ENCODE measurements at regions not wholly inside any gene's neighbourhood (a gene's known extent, or its start where the extent isn't known, plus 50 kb on each side); places are given as distances from the start of the nearest gene placed in this dataset.

GRCh38 chr20:12617076-12617475 lies 391.7 kb upstream of the SPTLC3 start:
- CTCF ChIA-PET (ENCODE audit: low intra/inter-chr PET ratio): no interaction called here
- in situ Hi-C loops (cut with MboI) (no loop called here), intact Hi-C loops (cut with micrococcal nuclease) (no loop called here)
- H3K36me3 ChIP-seq (ENCODE audit: control insufficient read depth, insufficient read depth, low read length): no peaks in the 10 kb centered on the region
- H4K20me1 ChIP-seq (replicated peaks; ENCODE audit: control insufficient read depth, insufficient read depth, low read length): no peaks in the 10 kb centered on the region
- POLR2A ChIA-PET: no interaction called here
- no peak for FAIRE-seq
- H3K9ac ChIP-seq (ENCODE audit: insufficient read depth in 1 of 2, low read depth in 2 of 2, low read length in 2 of 2): no peak overlapping the region
- H2AFZ ChIP-seq (ENCODE audit: low read depth, low read length): no peak overlapping the region
- no peak for ATAC-seq
- no peaks in the 10 kb centered on the region for H3K9me1 ChIP-seq (ENCODE audit: control insufficient read depth, insufficient read depth, low read length)
- H3K27me3 ChIP-seq (ENCODE audit: control insufficient read depth in 2 of 2, insufficient read depth in 2 of 2, low read length in 2 of 2): no peaks in the 10 kb centered on the region
- TF ChIP-seq ZBTB33 (CRISPR knock-in tag; IDR thresholded peaks at IDR 0.05) (no peak), ZNF384 (IDR thresholded peaks at IDR 0.05; ENCODE audit: low read depth, low read length) (no peak), NFIX (CRISPR knock-in tag; IDR thresholded peaks at IDR 0.05; ENCODE audit: low read depth) (no peak), BRCA1 (IDR thresholded peaks at IDR 0.05) (no peak), BRCA1 (CRISPR knock-in tag; IDR thresholded peaks at IDR 0.05) (no peak), EWSR1 (IDR thresholded peaks at IDR 0.05; ENCODE audit: borderline replicate concordance, low read depth, partially characterized antibody) (no peak), ZNF232 (CRISPR knock-in tag; IDR thresholded peaks at IDR 0.05) (no peak), SOX6 (IDR thresholded peaks at IDR 0.05) (no peak), TAL1 (IDR thresholded peaks at IDR 0.05) (no peak), ZBTB34 (CRISPR knock-in tag; IDR thresholded peaks at IDR 0.05) (no peak), PRPF4 (IDR thresholded peaks at IDR 0.05; ENCODE audit: insufficient read depth, low read depth, low read length, poor library complexity, severe bottlenecking) (no peak), KLF10 (CRISPR knock-in tag; IDR thresholded peaks at IDR 0.05) (no peak), HINFP (tag; conservative IDR thresholded peaks at IDR 0.05; ENCODE audit: low read depth) (no peak), DDX20 (tag; IDR thresholded peaks at IDR 0.05; ENCODE audit: low read depth) (no peak), ZNF507 (tag; conservative IDR thresholded peaks at IDR 0.05) (no peak), FOXJ3 (CRISPR knock-in tag; IDR thresholded peaks at IDR 0.05) (no peak), ZKSCAN8 (CRISPR knock-in tag; IDR thresholded peaks at IDR 0.05) (no peak), ETV6 (IDR thresholded peaks at IDR 0.05; ENCODE audit: borderline replicate concordance in 1 of 2, low read depth in 2 of 2, low read length in 1 of 2) (no peak), ETV6 (CRISPR knock-in tag; IDR thresholded peaks at IDR 0.05; ENCODE audit: borderline replicate concordance) (no peak), MCM2 (IDR thresholded peaks at IDR 0.05; ENCODE audit: low read depth) (no peak), GABPB1 (CRISPR knock-in tag; IDR thresholded peaks at IDR 0.05) (no peak)
- no peak for DNase-seq (ENCODE audit: extremely low read depth in 1 of 4, low spot score in 3 of 4)
- no peak overlapping the region for H3K27ac ChIP-seq (ENCODE audit: extremely low read depth, low read depth, low read length)
- no peak overlapping the region for H3K4me3 ChIP-seq
- H3K79me2 ChIP-seq (ENCODE audit: control insufficient read depth, insufficient read depth, low read length): no peaks in the 10 kb centered on the region
- H3K4me1 ChIP-seq (replicated peaks in 1 of 2; ENCODE audit: control insufficient read depth in 2 of 2, insufficient read depth in 2 of 2, low read length in 2 of 2): no peaks in the 10 kb centered on the region
- H3K4me2 ChIP-seq (ENCODE audit: insufficient read depth, low read length): no peak overlapping the region
- WGBS (ENCODE audit: insufficient coverage, low coverage, missing lambda C conversion rate): 0% methylated on average over 3 of the region's 5 CpGs
- no peaks in the 10 kb centered on the region; the same call in 1 of the 2 replicates for H3K9me3 ChIP-seq (replicated peaks; ENCODE audit: control insufficient read depth, insufficient read depth, low read depth, low read length)
- BruUV-seq (replicated peaks): no TSS peak
